HL-60 (cell line): ENCODE measurements at regions not wholly inside any gene's neighbourhood (a gene's known extent, or its start where the extent isn't known, plus 50 kb on each side); places are given as distances from the start of the nearest gene placed in this dataset.

Source experiments
- DNase-seq, 2 experiments: peaks; one replicate each; pipeline ENCODE4 v3.0.0-alpha.2; 2010 to 2020; ENCODE audit warnings: low read depth in 1 of 2, low spot score in 1 of 2
- H3K27ac ChIP-seq: fragments of 250-450 bp; sonication (Bioruptor Pico); replicated peaks from 2 replicates; pipeline ENCODE4 v1.5.1; 2020; ENCODE audit warnings: mild to moderate bottlenecking, moderate library complexity
- H3K27me3 ChIP-seq: fragments of 250-450 bp; sonication (Bioruptor Pico); 2 replicates; pipeline ENCODE4 v1.5.1; 2021; ENCODE audit warnings: mild to moderate bottlenecking, moderate library complexity; ENCODE audit not compliant: insufficient read depth, poor library complexity, severe bottlenecking
- H3K4me3 ChIP-seq: replicated peaks from 2 replicates; pipeline ENCODE4 v1.5.1; 2011; ENCODE audit warnings: mild to moderate bottlenecking, control low read depth, low read length; ENCODE audit not compliant: insufficient read depth
- GABPA ChIP-seq: IDR thresholded peaks from 2 replicates; pipeline ENCODE4 v1.6.1; 2012; ENCODE audit warnings: low read depth
- POLR2AphosphoS5 ChIP-seq: IDR thresholded peaks from 2 replicates; pipeline ENCODE4 v1.6.1; 2012; ENCODE audit warnings: low read depth
- SPI1 ChIP-seq: IDR thresholded peaks from 2 replicates; pipeline ENCODE4 v1.6.1; 2012; ENCODE audit warnings: low read depth, mild to moderate bottlenecking, borderline replicate concordance
- TF ChIP-seq, protein P1 (sequence below): IDR thresholded peaks from 2 replicates; pipeline ENCODE4 v1.6.1; 2012; ENCODE audit warnings: low read depth; ENCODE audit not compliant: insufficient replicate concordance
- TF ChIP-seq, protein P2 (sequence below): IDR thresholded peaks from one replicate; pipeline ENCODE4 v1.5.1; 2011; ENCODE audit warnings: low read length, control low read depth, inconsistent platforms; ENCODE audit not compliant: insufficient read depth

DNA sequence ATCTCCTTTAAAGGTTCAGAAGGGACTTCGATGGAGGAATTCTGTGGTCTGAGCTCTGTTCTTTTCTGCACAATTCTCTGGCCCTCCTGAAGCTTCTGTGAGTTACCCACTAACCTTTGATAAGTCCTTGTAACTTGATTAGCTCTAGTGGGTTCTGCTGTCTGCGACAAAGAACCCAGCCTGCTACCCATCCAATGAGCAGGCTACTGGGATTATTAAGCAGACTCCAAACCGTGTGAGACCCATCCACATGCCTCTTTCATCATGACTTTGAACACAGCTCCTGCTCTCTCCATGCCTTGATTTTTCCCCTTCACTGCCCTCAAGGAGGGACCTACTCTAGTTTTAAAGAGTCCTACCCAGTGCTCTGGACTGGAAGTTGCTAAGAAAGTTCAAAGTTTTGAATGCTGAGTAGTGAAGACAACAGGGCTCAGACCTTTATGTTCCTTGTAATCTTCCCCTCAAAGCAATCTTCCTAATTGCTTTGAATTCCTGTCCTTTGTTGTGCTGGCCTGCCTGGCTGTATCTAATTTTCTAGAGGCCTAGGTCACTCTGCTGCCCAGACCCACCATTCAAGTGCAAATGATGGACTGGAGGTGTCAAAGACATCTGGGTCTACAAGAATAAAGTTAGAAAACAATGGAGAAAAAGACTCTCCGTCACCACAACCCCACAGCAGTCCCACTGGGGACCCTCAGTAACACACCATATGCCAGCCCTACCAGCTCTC lies 146.9 kb downstream of the RHOU start:
- TF ChIP-seq, protein P1, sequence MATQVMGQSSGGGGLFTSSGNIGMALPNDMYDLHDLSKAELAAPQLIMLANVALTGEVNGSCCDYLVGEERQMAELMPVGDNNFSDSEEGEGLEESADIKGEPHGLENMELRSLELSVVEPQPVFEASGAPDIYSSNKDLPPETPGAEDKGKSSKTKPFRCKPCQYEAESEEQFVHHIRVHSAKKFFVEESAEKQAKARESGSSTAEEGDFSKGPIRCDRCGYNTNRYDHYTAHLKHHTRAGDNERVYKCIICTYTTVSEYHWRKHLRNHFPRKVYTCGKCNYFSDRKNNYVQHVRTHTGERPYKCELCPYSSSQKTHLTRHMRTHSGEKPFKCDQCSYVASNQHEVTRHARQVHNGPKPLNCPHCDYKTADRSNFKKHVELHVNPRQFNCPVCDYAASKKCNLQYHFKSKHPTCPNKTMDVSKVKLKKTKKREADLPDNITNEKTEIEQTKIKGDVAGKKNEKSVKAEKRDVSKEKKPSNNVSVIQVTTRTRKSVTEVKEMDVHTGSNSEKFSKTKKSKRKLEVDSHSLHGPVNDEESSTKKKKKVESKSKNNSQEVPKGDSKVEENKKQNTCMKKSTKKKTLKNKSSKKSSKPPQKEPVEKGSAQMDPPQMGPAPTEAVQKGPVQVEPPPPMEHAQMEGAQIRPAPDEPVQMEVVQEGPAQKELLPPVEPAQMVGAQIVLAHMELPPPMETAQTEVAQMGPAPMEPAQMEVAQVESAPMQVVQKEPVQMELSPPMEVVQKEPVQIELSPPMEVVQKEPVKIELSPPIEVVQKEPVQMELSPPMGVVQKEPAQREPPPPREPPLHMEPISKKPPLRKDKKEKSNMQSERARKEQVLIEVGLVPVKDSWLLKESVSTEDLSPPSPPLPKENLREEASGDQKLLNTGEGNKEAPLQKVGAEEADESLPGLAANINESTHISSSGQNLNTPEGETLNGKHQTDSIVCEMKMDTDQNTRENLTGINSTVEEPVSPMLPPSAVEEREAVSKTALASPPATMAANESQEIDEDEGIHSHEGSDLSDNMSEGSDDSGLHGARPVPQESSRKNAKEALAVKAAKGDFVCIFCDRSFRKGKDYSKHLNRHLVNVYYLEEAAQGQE = no peak
- TF ChIP-seq SPI1 (no peak), GABPA (no peak), POLR2AphosphoS5 (no peak)
- TF ChIP-seq, protein P2, sequence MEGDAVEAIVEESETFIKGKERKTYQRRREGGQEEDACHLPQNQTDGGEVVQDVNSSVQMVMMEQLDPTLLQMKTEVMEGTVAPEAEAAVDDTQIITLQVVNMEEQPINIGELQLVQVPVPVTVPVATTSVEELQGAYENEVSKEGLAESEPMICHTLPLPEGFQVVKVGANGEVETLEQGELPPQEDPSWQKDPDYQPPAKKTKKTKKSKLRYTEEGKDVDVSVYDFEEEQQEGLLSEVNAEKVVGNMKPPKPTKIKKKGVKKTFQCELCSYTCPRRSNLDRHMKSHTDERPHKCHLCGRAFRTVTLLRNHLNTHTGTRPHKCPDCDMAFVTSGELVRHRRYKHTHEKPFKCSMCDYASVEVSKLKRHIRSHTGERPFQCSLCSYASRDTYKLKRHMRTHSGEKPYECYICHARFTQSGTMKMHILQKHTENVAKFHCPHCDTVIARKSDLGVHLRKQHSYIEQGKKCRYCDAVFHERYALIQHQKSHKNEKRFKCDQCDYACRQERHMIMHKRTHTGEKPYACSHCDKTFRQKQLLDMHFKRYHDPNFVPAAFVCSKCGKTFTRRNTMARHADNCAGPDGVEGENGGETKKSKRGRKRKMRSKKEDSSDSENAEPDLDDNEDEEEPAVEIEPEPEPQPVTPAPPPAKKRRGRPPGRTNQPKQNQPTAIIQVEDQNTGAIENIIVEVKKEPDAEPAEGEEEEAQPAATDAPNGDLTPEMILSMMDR = no peak
- H3K27me3 ChIP-seq = no peaks in the 10 kb centered on the region
- H3K4me3 ChIP-seq = no peak overlapping the region
- no peak for DNase-seq
- no peak overlapping the region for H3K27ac ChIP-seq

DNA sequence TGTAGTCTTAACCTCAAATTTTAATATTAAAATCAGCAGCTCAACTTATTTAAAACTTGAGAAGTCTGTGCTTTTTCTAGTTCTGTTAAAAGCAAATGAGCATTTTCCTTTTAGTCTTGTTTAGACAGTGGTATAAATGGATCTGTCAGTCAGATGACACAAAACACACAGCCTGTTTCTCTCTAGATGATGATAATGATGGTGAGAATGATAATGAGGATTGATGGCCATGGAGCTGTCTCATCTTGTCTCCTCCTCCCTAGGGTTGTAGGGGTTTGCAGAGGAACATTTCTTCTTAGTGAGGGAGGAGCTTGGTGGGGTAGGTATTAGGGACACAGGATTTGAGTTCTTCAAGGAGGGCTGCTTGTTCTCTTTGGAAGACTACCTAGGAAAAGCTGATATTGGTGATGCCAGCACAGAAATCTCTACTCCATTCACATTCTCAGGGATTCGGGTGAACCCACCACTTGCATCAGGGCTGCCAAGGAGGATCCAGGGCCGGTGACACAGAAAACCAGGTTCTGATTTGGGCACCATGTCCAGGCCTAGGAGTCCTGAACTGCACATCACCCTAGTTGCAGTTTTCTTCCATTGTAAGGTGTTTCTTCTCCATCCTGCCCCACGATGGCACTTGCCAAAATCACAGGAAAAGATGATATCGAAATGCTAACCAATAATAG lies 147.6 kb downstream of the RHOU start:
- no peak overlapping the region for H3K4me3 ChIP-seq
- TF ChIP-seq SPI1 (no peak), GABPA (no peak), POLR2AphosphoS5 (no peak)
- TF ChIP-seq, protein P2 = no peak
- TF ChIP-seq, protein P1 = no peak
- H3K27me3 ChIP-seq = no peaks in the 10 kb centered on the region
- no peak for DNase-seq
- no peak overlapping the region for H3K27ac ChIP-seq

DNA sequence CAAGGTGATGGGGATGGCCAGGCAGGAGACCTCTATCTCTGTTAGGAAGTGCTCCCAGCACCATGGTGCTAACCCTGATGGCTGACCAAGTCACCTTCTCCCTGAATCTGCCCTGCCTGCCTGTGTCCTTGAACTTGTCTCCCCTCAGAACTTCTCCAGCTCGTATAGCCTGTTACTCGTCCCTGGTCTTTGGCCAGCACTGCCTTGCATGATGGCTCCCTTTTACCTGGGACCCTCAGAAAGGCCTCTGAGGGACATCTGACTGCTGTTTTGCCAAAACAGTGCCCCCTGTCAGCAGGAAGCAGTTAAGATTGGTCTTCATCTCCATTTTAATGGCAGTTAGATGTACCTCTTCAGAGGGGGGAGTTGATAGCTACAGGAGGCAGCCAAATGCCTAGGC lies 148.3 kb downstream of the RHOU start:
- Histone ChIP-seq H3K27ac (no peak overlapping the region), H3K27me3 (no peaks in the 10 kb centered on the region), H3K4me3 (no peak overlapping the region)
- no peak for TF ChIP-seq GABPA
- no peak for TF ChIP-seq POLR2AphosphoS5
- TF ChIP-seq, protein P1 = no peak
- TF ChIP-seq SPI1 = no peak
- TF ChIP-seq, protein P2 = no peak
- no peak for DNase-seq
